ENCODE measurements at regions not wholly inside any gene's neighbourhood (a gene's known extent, or its start where the extent isn't known, plus 50 kb on each side); places are given as distances from the start of the nearest gene placed in this dataset.

DNA sequence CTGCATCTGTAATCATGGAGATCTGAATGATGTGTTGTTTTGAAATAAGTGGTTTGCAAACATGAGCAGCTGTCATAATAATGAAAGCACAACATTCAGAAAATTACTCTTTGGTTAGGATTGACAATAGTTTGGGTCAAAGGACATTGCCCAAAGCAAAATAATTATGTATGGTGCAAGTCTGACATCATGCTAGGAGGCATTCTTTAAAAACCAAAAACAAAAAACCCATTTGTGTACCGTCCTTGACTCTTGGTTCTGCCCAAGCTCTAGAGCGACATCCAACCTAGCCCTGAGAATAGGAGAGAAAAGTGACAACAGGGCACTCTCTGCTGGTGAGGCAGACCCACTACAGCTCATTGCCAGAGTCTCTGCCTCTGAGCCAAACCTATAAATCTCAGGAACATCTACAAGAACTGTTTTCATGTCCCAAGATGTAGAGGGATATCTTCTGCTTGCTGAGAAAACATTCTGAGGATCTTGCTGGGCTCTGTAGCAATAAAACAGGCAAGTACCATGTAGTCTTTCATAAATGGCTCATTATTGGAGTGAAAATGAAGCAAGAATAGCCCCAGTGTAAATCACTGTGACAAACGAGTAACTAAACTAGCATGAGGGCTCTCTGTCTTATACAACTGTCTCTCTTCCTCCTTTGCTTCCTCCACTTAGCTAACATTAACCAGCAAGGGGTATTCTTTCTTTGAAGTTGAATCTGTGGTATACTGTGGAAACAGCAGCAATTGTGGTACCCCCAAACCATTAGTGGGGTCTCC, 266.8 kb upstream of the CXCR4 start:
- H3K4me3 ChIP-seq (ENCODE audit: low read depth, low read length) = no peak overlapping the region
- TF ChIP-seq CTCF (IDR thresholded peaks at IDR 0.05; ENCODE audit: low read depth, low read length) = peak; percentile 54
- DNase-seq (ENCODE audit: low read depth, low spot score) = peak; percentile 9
- in situ Hi-C loops (cut with HindIII; ENCODE audit: low sequenced_read_pairs) = no loop called here

- no peak for TF ChIP-seq CTCF (IDR thresholded peaks at IDR 0.05; ENCODE audit: low read depth, low read length)
- no peak for DNase-seq (ENCODE audit: low read depth, low spot score)
- in situ Hi-C loops (cut with HindIII; ENCODE audit: low sequenced_read_pairs) = no loop called here
- H3K4me3 ChIP-seq (ENCODE audit: low read depth, low read length) = no peak overlapping the region
Observed at GRCh38 chr2:136383167-136383566, 265.2 kb upstream of the CXCR4 start.

- H3K4me3 ChIP-seq (ENCODE audit: low read depth, low read length) = no peak overlapping the region
- in situ Hi-C loops (cut with HindIII; ENCODE audit: low sequenced_read_pairs) = no loop called here
- DNase-seq (ENCODE audit: low read depth, low spot score) = no peak
- no peak for TF ChIP-seq CTCF (IDR thresholded peaks at IDR 0.05; ENCODE audit: low read depth, low read length)
Observed at GRCh38 chr2:136381722-136382633, 264.0 kb upstream of the CXCR4 start.

DNA sequence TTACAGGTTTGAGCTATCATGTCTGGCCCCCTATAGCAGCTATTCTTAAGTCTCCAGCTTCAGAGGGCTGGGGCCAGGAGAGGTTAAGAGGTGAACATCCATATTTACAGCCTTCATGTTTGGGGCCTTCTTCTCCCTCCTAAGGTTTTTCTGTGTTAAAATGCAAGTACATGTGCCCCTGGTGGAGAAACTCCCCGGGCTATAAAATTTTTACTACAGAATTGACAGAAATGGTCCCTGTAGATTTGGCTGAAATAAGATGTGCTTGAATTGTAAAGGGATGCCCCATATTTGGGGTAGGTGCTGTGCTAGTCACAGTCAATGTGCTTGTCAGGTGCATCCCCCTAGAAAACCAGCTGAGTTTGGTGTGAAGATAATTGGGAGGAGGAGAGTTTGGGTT, 263.3 kb upstream of the CXCR4 start:
- TF ChIP-seq CTCF (IDR thresholded peaks at IDR 0.05; ENCODE audit: low read depth, low read length) = no peak
- no peak overlapping the region for H3K4me3 ChIP-seq (ENCODE audit: low read depth, low read length)
- no peak for DNase-seq (ENCODE audit: low read depth, low spot score)
- in situ Hi-C loops (cut with HindIII; ENCODE audit: low sequenced_read_pairs) = no loop called here

- in situ Hi-C loops (cut with HindIII; ENCODE audit: low sequenced_read_pairs) = no loop called here
- peak; percentile 43 for DNase-seq (ENCODE audit: low read depth, low spot score)
- no peak overlapping the region for H3K4me3 ChIP-seq (ENCODE audit: low read depth, low read length)
- peak; percentile 70 for TF ChIP-seq CTCF (IDR thresholded peaks at IDR 0.05; ENCODE audit: low read depth, low read length)
Observed at GRCh38 chr2:136378712-136379595, 261.0 kb upstream of the CXCR4 start.

Data from astrocyte of the spinal cord (primary cell).